GM21737 (cell line): ENCODE measurements at regions not wholly inside any gene's neighbourhood (a gene's known extent, or its start where the extent isn't known, plus 50 kb on each side); places are given as distances from the start of the nearest gene placed in this dataset.

Source experiments
- ATAC-seq: cut with Tn5 transposase; IDR thresholded peaks from one replicate; pipeline ENCODE4 v1.9.1; 2021; ENCODE audit warnings: mild to moderate bottlenecking, moderate library complexity; ENCODE audit not compliant: unreplicated experiment

DNA sequence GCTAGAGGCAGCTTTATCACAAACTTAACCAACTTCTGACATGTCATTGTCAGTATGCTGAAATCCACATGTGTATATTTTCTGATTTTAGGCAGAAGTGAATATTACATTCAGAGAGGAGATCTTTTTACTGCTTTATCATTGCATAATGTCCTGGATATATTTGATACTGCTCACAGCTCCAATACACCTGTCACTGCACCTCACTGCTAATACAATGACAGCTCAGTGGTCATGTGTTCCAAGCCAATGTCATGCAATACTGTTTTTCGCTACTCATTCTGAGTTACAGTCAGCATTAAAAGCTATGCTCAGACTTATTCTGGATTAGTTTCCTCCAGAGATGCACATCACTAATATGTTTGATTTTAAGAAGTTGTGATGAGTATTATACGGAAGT is 1604.6 kb downstream of the HACE1 start:
- no peak for ATAC-seq

DNA sequence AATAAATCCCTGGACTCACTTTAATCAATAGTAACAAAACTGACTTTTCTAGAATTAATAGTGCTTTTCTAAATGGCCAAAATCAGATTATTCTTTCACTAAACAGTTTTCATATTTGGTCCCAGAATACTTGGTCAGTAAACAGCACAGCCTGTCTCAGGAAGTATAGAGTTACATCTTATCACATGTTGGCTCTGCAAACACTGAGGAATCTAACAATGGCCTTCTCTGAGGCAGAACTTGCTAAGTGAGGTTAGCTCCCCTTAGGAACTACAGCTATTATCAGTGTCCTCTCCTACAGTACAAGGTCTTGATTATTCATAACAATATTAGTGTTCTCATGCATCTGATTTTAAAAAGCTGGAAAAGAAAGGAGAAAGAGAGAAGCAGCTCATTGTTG is 1622.8 kb downstream of the HACE1 start:
- no peak for ATAC-seq

- ATAC-seq: no peak
These were observed 1628.5 kb downstream of the HACE1 start for GRCh38 chr6:103231181-103231580.

GRCh38 chr6:103215847-103216246 is 1643.9 kb downstream of the HACE1 start:
- ATAC-seq: no peak

GRCh38 chr6:103210686-103211085 is 1649.0 kb downstream of the HACE1 start:
- no peak for ATAC-seq

DNA sequence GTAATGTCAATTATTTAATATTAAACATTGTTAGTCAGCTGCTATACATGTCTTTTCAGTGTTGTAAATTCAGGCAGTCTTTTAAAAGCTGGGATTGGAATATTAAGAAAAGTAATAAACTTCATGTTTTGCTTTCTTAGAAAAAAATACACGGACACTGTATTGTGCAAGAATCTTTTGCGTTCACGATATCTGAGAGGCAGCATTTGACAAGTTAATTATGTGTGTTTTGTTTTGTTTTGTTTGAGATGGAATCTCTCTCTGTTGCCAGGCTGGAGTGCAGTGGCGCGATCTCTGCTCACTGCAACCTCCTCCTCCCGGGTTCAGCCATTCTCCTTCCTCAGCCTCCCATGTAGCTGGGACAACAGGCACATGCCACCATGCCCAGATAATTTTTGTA is 1661.3 kb downstream of the HACE1 start:
- no peak for ATAC-seq

- ATAC-seq: no peak
These were observed 1666.3 kb downstream of the HACE1 start for GRCh38 chr6:103193413-103193812.

- no peak for ATAC-seq
These were observed 1668.2 kb downstream of the HACE1 start for GRCh38 chr6:103191391-103192093.

- ATAC-seq: no peak
These were observed 1674.9 kb downstream of the HACE1 start for GRCh38 chr6:103184776-103185175.

DNA sequence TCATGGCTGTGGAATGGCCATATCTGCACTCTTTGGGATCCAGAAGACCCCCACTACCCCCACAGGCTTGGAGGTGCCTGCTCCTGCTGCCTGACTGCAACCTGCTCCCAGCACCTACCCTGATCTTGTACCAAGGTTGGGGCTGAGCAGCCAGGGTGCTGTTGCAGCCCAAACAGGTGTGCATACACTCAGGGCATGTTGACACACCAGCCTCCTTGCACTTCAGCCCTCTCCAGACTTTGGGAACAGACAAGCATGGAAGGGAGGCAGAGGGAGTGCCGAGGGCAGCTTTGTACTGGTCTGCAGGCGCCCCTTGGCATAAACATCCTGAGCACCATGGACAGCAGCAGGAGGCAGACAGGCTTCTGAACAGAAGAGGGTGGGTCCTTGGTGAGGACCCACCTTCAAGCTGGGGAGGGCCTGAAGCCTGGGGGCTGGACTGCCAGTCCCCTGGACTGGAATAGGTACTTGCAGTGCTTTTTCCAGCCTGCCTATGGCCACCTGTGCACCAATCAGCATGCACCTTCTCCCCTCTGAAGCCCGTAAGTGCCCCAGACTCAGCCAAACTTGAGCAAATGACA is 1675.8 kb downstream of the HACE1 start:
- ATAC-seq: no peak

- no peak for ATAC-seq
These were observed 1681.5 kb downstream of the HACE1 start for GRCh38 chr6:103178193-103178592.

DNA sequence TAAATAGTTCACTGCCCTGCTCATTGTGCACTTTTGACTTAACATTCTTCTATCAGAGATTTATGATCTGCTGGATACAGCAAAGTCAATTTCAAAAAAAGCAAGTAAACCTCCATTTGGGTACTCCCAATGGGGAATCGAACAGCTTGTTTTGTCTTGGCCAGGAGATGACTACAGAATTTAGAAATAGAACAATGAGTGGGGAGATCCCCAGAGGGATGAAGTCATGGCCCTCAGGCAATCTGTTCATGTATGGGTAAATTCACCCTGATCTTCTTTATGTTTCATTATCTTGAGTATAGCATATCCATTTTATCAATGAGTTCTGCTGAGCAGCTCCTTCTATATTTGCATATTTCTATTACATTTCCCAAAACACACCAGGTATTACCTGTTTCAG is 1681.9 kb downstream of the HACE1 start:
- ATAC-seq: no peak

GRCh38 chr6:103175056-103175455 is 1684.7 kb downstream of the HACE1 start:
- ATAC-seq: no peak

GRCh38 chr6:103167345-103168071 is 1692.2 kb downstream of the HACE1 start:
- ATAC-seq: no peak

DNA sequence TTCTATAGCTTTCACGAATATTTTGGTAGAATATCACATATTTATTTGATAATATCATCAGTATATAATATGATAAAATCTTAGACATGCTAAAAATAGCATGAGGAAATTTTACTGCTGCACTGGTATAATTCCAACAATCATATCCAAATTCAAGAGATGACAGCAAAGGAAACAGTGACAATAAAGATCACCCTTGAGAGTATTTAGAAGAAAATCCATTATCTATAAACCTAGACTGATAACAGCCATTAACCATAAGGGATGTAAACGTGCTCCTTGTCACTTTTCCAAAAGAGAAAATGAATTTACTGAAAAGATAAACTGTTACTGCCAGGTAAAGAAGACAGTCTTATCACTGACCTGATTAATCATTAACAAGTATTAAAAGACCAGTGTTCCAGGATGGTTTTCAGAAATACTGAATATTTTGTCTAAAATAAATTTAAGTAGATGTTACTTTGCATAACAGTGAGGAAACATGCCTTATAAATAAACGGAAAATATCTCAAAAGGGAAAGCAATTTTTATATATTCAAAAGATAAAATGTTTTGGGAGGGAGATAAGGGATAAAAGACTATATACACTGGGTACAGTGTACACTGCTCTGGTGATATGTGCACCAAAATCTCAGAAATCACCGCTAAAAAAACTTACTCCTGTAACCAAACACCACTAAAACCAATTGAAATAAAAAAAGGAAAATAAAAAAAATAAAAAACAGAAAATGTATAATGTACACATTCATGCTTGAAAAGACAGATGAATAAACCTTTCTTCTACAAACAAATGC is 1704.7 kb downstream of the HACE1 start:
- no peak for ATAC-seq

- ATAC-seq: no peak
These were observed 1706.7 kb downstream of the HACE1 start for GRCh38 chr6:103153016-103153415.

GRCh38 chr6:103142902-103143301 is 1716.8 kb downstream of the HACE1 start:
- no peak for ATAC-seq

DNA sequence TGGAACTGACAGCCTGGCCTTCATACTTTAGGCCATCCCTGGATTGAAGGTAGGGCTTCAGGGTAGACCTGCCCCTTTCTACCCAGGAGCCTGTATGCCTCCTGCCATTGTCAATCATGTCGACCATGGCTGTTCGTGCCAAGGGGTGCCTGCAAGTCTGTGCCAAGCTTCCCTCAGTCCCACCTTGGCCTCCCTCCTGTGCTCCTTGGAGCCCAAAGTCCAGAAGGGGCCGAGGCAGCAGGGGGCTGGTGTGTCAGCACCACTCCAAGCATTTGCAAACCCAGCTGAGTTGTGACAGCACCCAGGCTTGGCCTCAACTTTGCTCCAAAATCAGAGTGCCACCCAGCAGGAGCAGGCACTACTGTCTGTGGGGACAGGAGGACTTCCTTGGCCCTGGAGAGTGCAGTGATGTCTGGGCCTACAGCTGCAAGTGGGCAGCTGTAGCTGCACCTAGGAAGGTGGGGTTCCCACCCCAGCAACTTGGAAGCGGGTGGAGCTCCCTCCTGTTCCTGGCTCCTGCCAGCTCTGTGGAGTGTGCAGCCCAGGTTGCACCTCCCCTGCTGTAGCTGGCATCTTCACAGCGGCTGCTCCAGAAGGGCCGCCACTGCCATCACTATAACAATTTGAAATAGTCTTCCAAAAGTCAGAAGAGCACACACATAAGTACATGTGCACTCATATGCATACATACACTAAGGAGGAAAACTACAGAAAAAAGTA is 1719.3 kb downstream of the HACE1 start:
- ATAC-seq: no peak

GRCh38 chr6:103139377-103139776 is 1720.3 kb downstream of the HACE1 start:
- ATAC-seq: no peak

- ATAC-seq: no peak
These were observed 1731.0 kb downstream of the GRIK2 start for GRCh38 chr6:103124471-103124870.
